Spleen (tissue), 11 donors: ENCODE measurements at regions not wholly inside any gene's neighbourhood (a gene's known extent, or its start where the extent isn't known, plus 50 kb on each side); places are given as distances from the start of the nearest gene placed in this dataset.

Experiments
- DNase-seq: peaks from one replicate; pipeline ENCODE4 v3.0.0-alpha.2; 2020
- H3K27ac ChIP-seq, 8 donors: fragments of 200-600 bp; sonication (generic) in 7 of 8; 1 replicate in 4 of 8; 2 replicates in 4 of 8; pipeline versions ENCODE4 v1.5.0 to v1.8.0; 2016 to 2021; ENCODE audit warnings: inconsistent platforms in 4 of 8, mild to moderate bottlenecking in 4 of 8, moderate library complexity in 1 of 8
- H3K27me3 ChIP-seq, 7 donors: fragments of 200-600 bp; sonication (generic) in 6 of 7; replicated peaks in 1 of 7; 1 replicate in 4 of 7; 2 replicates in 3 of 7; pipeline versions ENCODE4 v1.5.0 to v1.8.0; 2016 to 2021; ENCODE audit warnings: inconsistent platforms in 3 of 7, mild to moderate bottlenecking in 1 of 7
- H3K36me3 ChIP-seq, 6 donors: fragments of 200-600 bp; sonication (generic) in 5 of 6; 1 replicate in 4 of 6; 2 replicates in 2 of 6; pipeline versions ENCODE4 v1.5.0 to v1.8.0; 2016 to 2021; ENCODE audit warnings: inconsistent platforms in 2 of 6
- H3K4me1 ChIP-seq, 6 donors: fragments of 200-600 bp; sonication (generic) in 5 of 6; 1 replicate in 3 of 6; 2 replicates in 3 of 6; pipeline versions ENCODE4 v1.5.0 to v1.8.0; 2016 to 2021; ENCODE audit warnings: inconsistent platforms in 3 of 6
- H3K4me3 ChIP-seq, 8 donors: fragments of 200-600 bp; sonication (generic) in 7 of 8; 1 replicate in 4 of 8; 2 replicates in 4 of 8; pipeline versions ENCODE4 v1.5.0 to v1.8.0; 2016 to 2021; ENCODE audit warnings: inconsistent platforms in 4 of 8, mild to moderate bottlenecking in 4 of 8, moderate library complexity in 2 of 8
- H3K9me3 ChIP-seq, 8 donors: fragments of 200-600 bp; sonication (generic) in 7 of 8; 1 replicate in 4 of 8; 2 replicates in 4 of 8; pipeline versions ENCODE4 v1.5.0 to v1.8.0; 2016 to 2021; ENCODE audit warnings: inconsistent platforms in 4 of 8
- POLR2A ChIP-seq, 3 donors: fragments of 450-650 bp; IDR thresholded peaks; one replicate each; pipeline ENCODE4 v1.5.1; 2017; ENCODE audit warnings: antibody characterized with exemption in 3 of 3, mild to moderate bottlenecking in 1 of 3
- POLR2AphosphoS5 ChIP-seq, 3 donors: sonication (generic); formaldehyde crosslinking; IDR thresholded peaks; one replicate each; pipeline ENCODE4 v1.5.1; 2017; ENCODE audit warnings: antibody characterized with exemption in 3 of 3
- WGBS, 5 donors: extraction: QIAGEN DNeasy Blood & Tissue Kit in 3 of 5; methylation state at CpG; one replicate each; pipeline versions ENCODE4 v1.1.5 to v1.1.7; 2013 to 2018; 5-methylcytosine and 5-hydroxymethylcytosine counted together
- intact Hi-C: fragments of 100-400 bp; cut with DNase I; formaldehyde crosslinking; loops from one replicate; pipeline ENCODE4 v1.15.0; 2023; ENCODE audit warnings: low total_unique reads
- TF ChIP-seq, protein P1 (sequence below), 11 experiments: fragments of 200-600 bp in 7 of 11; fragments of 450-650 bp in 4 of 11; sonication (generic) in 4 of 11; IDR thresholded peaks in 8 of 11; conservative IDR thresholded peaks in 3 of 11; 1 replicate in 7 of 11; 2 replicates in 4 of 11; pipeline versions ENCODE4 v1.4.0 to v1.8.0; 2016 to 2021; ENCODE audit warnings: antibody characterized with exemption in 11 of 11, inconsistent platforms in 4 of 11, mild to moderate bottlenecking in 1 of 11
- donor health status: healthy with polysubstance abuse.
- donor health status: DM: no; HTN: no; CAD: no; lungs with moderate emphysema.
- donor health status: DM: no; HTN: no; CAD: no.
- donor health status: Bipolar disorder and iron deficiency.
- donor health status: healthy.
- donor health status: DM: no; HTN: no; CAD: no.
- donor health status: DM: yes; HTN: yes; CAD: no.

DNA sequence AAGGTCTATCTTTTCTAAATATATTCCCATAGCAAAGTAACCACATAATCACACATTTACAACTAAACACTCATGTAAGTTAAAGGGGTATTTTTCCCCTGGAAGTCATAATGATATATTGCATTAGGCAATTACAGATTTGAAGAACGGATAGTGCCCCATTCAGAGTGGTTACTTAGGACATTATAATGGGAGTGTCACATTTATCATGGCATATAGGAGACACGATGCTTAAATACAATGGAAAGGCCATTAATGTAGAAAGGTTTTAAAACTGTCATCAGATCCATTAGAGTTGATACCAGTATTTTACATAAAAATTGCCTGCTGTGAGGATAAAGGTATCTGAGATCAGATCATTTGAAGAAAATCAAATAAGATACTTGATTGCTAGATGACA is 582.0 kb upstream of the SEMA6D start:
- DNase-seq = no peak
- Histone ChIP-seq H3K4me1 (no peaks in the 10 kb centered on the region), H3K27me3 (no peaks in the 10 kb centered on the region), H3K36me3 (no peaks in the 10 kb centered on the region), H3K27ac (no peak overlapping the region), H3K9me3 (peaks cover 0 to 4% (median under 1%) of the 10 kb centered on the region in 8 donors), H3K4me3 (no peak overlapping the region)
- intact Hi-C loops = no loop called here
- WGBS, 5 donors = 60 to 73% (median 70%) methylated on average over 2 of the region's 2 CpGs
- no peak for TF ChIP-seq POLR2AphosphoS5 (IDR thresholded peaks at IDR 0.05)
- TF ChIP-seq, protein P1, sequence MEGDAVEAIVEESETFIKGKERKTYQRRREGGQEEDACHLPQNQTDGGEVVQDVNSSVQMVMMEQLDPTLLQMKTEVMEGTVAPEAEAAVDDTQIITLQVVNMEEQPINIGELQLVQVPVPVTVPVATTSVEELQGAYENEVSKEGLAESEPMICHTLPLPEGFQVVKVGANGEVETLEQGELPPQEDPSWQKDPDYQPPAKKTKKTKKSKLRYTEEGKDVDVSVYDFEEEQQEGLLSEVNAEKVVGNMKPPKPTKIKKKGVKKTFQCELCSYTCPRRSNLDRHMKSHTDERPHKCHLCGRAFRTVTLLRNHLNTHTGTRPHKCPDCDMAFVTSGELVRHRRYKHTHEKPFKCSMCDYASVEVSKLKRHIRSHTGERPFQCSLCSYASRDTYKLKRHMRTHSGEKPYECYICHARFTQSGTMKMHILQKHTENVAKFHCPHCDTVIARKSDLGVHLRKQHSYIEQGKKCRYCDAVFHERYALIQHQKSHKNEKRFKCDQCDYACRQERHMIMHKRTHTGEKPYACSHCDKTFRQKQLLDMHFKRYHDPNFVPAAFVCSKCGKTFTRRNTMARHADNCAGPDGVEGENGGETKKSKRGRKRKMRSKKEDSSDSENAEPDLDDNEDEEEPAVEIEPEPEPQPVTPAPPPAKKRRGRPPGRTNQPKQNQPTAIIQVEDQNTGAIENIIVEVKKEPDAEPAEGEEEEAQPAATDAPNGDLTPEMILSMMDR (IDR thresholded peaks at IDR 0.05 in 8 of 11, conservative IDR thresholded peaks at IDR 0.05 in 3 of 11) = no peak
- TF ChIP-seq POLR2A (IDR thresholded peaks at IDR 0.05) = no peak

DNA sequence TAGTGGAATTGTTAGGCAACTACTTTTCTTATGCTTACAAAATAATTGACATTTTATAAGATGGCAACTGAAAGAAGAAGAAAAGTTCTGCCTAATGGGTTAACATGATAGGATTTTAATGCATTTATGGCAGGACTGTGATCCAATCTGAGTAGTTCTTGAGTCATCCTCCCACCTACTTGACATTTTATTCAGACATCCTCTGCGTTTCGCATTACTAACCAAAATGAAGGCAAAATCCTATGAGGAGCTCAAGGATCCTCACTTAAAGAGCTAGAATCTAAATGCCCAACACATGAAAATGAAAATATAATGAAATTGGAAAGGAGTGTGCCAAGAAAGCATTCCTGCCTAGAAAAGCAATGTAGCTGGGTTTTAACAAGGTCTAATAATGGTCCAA is 581.1 kb upstream of the SEMA6D start:
- intact Hi-C loops = no loop called here
- TF ChIP-seq, protein P1 (IDR thresholded peaks at IDR 0.05 in 8 of 11, conservative IDR thresholded peaks at IDR 0.05 in 3 of 11) = no peak
- TF ChIP-seq POLR2A (IDR thresholded peaks at IDR 0.05) (no peak), POLR2AphosphoS5 (IDR thresholded peaks at IDR 0.05) (no peak)
- Histone ChIP-seq H3K27ac (no peak overlapping the region), H3K4me1 (no peaks in the 10 kb centered on the region), H3K9me3 (peaks cover 0 to 2% (median 0%) of the 10 kb centered on the region in 8 donors), H3K27me3 (no peaks in the 10 kb centered on the region), H3K36me3 (no peaks in the 10 kb centered on the region), H3K4me3 (no peak overlapping the region)
- 71 to 87% (median 86%) methylated on average over 2 of the region's 2 CpGs for WGBS, 5 donors
- no peak for DNase-seq

DNA sequence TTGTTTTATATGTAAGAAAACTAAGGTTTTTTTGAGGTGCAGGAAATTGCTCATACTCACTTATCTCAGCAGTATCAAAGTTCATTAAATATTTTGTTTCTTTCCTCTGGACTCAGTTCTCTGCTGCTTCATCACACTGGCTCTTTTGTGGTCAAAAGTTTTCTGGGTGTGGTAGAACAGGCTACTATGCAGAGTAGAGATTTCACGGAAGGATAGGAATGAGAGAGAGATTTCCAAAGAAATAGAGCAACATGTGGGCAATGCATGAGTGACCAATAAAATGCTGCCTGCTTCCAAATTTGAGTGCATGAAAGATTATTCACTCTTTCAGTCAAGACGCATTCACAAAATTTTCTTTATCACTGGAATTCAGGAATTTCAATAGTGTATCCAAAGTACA is 577.3 kb upstream of the SEMA6D start:
- intact Hi-C loops = no loop called here
- Histone ChIP-seq H3K4me1 (no peaks in the 10 kb centered on the region), H3K27me3 (no peaks in the 10 kb centered on the region), H3K27ac (no peak overlapping the region), H3K9me3 (peaks cover 0 to 25% (median 16%) of the 10 kb centered on the region in 8 donors), H3K4me3 (no peak overlapping the region), H3K36me3 (no peaks in the 10 kb centered on the region)
- DNase-seq = no peak
- WGBS, 5 donors = 43 to 91% (median 70%) methylated on average over 2 of the region's 2 CpGs
- TF ChIP-seq, protein P1 (IDR thresholded peaks at IDR 0.05 in 8 of 11, conservative IDR thresholded peaks at IDR 0.05 in 3 of 11) = no peak

DNA sequence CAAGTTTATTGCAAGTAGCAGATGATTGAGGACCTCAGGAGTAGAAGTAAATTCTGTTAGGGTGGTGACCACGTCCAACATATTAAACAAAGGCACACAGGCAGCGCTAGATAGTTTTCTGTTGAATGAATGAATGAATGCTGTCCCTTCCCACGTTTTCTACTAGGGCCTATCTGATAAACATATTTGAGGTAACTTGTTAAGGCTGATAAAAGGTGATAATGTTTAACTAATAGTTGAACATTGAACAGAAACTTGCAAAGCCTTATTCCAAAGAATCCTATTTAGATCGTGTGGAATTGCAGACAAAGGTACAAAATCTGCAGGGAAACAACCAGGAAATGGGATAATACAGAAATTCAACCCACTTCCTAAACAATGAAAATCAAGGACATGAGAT is 559.5 kb upstream of the SEMA6D start:
- no peaks in the 10 kb centered on the region for H3K27me3 ChIP-seq
- no peak for TF ChIP-seq POLR2AphosphoS5 (IDR thresholded peaks at IDR 0.05)
- no peak for TF ChIP-seq POLR2A (IDR thresholded peaks at IDR 0.05)
- TF ChIP-seq, protein P1 (IDR thresholded peaks at IDR 0.05 in 8 of 11, conservative IDR thresholded peaks at IDR 0.05 in 3 of 11) = no peak
- H3K36me3 ChIP-seq = no peaks in the 10 kb centered on the region
- intact Hi-C loops = no loop called here
- no peak for DNase-seq
- H3K4me1 ChIP-seq = no peaks in the 10 kb centered on the region
- WGBS, 5 donors = 63 to 71% (median 68%) methylated on average over 4 of the region's 4 CpGs
- H3K27ac ChIP-seq = no peak overlapping the region
- no peak overlapping the region for H3K4me3 ChIP-seq
- H3K9me3 ChIP-seq = no peaks in the 10 kb centered on the region
